ENCODE measurements at regions not wholly inside any gene's neighbourhood (a gene's known extent, or its start where the extent isn't known, plus 50 kb on each side); places are given as distances from the start of the nearest gene placed in this dataset.
A peak's percentile ranks its signal among the peaks of the same experiment; 100 is the strongest.

DNA sequence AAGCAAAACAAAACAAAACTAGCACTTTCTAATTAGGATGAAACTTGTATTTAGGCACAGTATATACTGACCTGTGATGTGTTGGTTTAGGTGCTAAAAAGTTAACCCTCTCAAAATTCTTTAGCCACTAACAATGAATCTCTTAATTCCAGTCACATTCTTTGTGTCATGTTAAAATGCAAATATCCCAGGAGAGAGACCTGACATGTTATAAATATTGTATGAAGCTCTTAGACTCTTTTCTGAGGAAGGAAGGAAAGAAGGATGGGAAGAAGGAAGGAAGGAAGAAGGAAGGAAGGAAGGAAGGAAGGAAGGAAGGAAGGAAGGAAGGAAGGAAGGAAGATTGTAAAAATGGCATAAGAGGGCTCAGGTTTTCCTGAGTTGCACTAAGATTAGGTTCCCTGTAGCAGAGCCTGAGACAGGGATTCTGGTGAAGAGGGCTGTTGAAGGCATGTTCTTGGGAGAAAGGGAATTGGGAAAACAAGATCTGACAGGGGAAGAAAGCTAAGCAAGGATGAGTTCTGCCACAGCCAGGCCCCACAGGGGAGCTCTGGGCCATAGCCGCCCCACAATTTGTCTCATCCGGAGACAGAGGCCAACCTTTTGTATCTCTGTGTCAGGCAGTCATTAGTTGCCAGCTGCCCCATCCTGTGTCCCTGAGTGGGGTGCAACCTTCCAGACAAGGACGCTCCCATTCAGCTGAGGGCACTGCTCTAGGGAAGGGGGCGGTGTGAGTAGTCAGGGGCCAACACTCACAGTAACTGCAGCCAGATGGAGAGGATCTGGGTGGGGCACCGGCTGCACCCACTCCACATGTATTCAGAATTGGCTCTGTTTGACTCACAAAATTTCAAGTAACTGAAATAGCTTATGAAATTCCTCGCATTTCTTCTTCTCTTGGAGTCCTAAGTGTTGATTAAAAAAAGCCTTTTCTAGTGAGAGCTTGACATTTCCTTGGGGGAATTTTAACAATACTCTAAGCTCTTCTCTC is 189.3 kb upstream of the ARG1 start:
- no peak for DNase-seq

GRCh38 chr6:131387562-131388447 is 185.2 kb upstream of the ARG1 start:
- DNase-seq = no peak

DNA sequence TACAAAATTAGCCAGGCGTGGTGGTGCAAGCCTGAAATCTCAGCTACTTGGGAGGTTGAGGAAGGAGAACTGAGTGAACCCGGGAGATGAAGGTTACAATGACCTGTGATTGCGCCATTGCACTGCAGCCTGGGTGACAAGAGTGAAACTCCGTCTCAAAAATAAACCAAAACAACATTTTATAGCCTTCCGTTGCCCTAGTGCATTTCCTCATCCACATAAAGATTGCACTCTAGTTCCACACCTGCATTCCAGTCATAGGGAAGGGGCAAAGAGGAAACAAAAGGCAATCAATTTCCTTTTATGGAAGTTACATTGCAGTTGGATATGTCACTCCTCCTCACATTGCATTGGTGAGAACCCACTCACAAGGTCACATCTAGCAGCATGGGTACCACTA is 182.7 kb upstream of the ARG1 start:
- DNase-seq = no peak

DNA sequence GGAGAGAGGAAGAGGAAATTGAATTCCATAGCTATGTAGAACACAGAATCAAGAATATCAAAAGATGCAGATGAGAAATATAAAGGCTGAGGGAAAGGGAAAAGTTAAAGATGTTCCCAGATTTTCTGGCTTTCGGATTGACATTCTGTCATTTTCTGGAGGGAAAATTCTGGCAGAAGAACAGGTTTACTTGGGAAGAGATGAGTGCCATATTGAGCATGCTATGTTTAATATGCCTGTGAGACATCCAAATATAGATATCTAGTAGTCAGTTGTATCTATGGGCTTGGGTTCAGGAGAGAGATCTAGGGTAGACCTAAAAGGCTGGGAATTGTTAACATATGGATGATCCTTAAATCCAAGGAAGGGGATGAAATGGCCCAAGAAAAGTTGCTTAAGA is 181.9 kb upstream of the ARG1 start:
- DNase-seq = no peak

GRCh38 chr6:131393433-131393832 is 179.6 kb upstream of the ARG1 start:
- no peak for DNase-seq

- no peak for DNase-seq
Measured at GRCh38 chr6:131394768-131395432, 178.1 kb upstream of the ARG1 start.

DNA sequence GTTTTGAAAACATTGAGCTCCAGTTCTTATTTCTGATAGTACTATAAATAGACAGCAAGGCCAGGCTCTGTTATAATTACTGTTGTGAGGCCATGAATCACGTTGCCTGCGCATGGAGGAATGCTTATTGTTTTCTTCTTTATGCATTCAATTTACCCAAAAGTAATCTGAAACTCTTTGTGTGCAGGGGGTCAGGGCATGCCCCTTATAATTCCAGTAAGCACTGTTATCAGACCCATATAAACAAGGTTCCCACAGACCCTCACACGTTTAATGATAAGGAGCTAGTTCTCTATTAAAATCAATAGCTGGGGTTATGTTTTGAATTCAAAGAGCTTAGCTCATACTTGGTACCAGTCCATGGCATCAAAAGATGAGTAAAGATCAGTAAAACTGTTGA is 174.8 kb upstream of the ARG1 start:
- no peak for DNase-seq

- DNase-seq = no peak
Measured at GRCh38 chr6:131399433-131399832, 173.6 kb upstream of the ARG1 start.

DNA sequence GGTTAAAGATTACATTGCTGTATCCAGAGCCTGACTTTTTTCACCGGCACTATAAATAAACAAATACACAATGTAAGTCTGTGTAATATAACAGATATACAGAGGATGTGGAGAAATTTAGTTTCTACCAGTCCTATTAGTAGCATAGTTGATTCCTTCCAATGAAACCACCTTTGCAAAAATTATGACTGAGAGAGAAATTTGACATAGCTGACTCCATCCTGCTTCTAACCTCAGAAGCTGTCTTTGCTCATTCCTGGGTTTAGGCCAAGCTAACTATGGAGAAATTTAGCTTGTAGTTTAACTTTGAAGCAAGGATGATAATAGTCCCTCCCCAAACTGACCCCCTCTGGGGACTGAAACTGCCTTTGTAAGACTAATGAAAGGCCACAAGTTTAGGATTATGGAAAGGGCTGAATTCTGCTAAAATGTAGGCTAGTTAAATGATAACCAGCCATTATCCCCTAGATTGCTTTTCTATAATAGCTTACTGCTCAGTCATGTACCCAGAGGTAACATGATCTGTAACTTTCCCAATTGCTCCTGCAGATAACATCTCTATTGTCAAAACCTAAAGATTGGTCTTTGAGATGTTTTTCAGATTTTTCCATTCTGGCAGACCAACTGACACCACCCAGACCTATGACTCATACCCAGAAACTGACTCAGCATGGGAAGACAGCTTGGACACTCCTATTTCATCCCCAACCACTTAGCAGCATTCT is 172.8 kb upstream of the ARG1 start:
- DNase-seq = no peak

DNA sequence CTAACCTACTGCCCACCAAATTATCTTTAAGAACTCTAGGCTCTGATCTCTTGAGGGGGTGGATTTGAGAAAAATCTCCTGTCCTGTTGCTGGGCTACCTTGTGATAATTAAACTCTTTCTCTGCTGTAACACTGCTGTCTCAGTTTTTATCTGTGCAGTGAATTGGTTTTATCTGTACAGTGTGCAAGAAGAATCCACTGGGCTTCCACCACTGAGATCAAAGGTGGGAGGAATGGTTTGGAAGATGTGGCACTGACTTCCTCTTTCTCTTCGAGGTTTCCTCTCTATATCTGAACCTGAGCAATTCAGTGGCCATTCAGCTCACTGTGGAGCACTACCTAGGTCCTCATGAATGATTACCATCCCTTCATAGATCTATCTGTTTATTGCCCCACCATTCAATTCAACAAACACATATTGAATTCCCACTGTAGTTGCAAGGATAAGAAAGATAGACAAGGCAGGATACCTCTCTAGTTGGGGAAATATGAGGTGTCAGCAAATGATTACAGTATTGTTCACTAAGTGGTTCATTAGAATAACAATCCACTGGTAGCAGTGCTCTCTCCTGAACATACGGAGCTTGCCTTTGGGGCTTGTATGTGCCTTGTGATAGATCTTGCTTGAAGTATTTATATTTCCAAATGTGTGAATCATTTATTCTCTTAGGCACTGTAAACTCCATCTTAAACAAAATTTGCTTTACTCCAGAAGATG is 172.1 kb upstream of the ARG1 start:
- no peak for DNase-seq

- DNase-seq = no peak
Measured at GRCh38 chr6:131408811-131409210, 164.2 kb upstream of the ARG1 start.

GRCh38 chr6:131410785-131411184 is 162.2 kb upstream of the ARG1 start:
- no peak for DNase-seq

- DNase-seq = no peak
Measured at GRCh38 chr6:131412960-131413830, 159.8 kb upstream of the ARG1 start.

GRCh38 chr6:131413831-131414191 is 159.2 kb upstream of the ARG1 start:
- no peak for DNase-seq

DNA sequence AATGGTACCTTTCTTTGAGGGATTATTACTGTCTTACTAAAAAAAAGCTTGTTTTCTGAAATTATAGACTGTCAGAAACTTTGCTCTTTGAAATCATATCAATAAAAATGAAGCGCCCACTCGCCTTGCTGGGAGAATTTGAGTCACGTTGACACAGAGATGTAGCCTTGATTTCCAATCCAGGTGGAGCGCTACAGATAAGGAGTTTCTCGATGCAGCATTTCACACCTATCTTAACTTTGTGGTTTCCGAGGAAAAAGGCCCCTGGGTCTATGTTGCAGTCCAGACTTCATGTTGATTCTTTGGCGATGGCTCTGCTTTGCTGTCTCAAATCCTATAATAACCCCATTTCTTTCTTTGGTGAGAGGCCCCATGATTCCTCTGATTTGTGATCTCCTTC is 158.1 kb upstream of the ARG1 start:
- peak; percentile 3 for DNase-seq

DNA sequence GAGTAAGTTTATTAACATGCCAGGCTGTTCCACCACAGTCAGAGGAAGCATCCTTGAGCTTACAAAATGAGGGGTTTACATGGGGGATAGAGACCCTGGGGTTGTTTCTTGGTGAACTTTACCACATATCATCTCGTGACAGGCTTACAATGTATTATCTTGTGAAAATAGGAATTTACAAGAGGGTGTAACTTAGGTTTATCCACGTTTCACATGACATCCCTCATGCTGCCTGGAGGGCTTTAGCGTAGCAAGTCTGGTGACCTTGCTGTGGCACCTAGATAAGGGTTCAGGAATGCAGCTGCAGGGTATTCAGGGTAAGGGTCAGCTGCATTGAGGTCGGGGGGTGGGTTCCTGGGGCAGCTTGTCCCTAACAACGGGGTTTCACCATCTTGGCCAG is 154.6 kb upstream of the ARG1 start:
- no peak for DNase-seq

DNA sequence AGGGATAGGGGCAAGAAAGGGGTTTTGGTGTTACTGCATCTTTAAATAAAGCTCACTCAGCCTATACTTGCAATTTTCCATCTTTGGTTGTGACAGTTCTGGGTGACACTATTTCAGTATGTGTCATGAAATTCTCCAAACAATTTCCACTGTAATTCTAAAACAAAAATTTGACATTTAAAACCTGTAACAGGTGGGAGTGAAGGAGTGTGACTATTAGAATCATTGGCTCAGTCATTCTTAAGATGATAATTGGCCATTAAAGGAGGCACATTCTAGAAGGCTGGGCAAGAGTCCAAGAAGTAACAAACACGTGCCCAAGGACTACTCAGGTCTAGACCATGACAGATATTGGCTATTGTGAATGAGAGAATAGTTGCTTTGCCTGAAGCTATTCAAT is 153.3 kb upstream of the ARG1 start:
- DNase-seq = no peak

- DNase-seq = no peak
Measured at GRCh38 chr6:131424016-131424415, 149.0 kb upstream of the ARG1 start.

DNA sequence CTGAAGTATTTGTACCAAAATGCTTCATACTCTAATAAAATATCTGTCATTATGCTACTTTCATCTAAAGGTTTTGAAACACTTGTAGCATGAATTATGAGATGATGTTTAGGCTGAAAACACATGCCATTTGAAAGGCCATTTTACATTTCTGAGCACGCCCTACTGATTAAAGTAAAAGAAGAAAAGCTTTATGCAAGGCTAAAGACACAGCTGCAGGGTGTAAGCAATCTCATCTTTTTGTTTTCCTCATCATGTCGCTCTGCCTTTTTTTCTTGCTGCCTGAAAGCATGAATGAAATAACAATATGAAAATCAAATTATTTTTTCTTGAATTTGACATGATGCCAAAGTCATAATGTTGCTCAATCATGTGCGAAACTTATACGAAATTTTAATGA is 148.6 kb upstream of the ARG1 start:
- no peak for DNase-seq

DNA sequence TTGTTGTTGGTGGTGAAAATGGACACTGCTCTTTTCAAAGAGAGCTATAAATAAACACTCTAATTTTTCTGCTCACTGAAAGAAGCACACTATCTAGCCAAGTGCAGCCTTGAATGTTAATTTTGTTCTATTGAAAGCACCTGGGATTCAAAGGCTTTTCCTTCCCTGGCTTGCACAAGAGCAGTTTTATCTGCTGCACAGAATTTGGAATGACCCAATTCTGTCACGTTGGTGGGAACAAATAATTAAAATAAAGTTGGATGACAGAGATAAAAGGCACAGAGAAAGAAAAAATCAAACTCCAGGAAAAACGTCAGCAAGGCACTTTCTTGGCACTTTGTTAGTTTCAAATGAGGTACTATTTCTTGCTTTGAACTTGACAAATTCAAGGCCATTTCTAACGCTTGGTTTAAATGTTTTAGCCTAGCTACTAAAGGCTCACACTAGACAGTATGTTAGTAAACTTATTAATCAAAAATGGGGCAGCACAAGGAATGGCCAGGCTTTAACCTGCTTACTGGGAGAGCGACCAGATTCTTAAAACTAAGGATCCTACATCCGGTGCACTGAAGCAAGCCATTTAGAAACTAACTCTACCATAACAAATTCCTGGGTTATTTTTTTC is 145.5 kb upstream of the ARG1 start:
- no peak for DNase-seq

Data from activated naive CD4-positive, alpha-beta T cell treated with Interleukin-2 at 50 U/mL for 16 hours (primary cell).